Calu3 (cell line): ENCODE measurements at regions not wholly inside any gene's neighbourhood (a gene's known extent, or its start where the extent isn't known, plus 50 kb on each side); places are given as distances from the start of the nearest gene placed in this dataset.

Experiments
- BruUV-seq: library from RNA; stranded (reverse); fragments of 400-500 nt; replicated peaks from 2 replicates; lab custom pipeline; 2021; lab: Mats Ljungman, UMichigan
- CTCF ChIA-PET: fragments of 300-600 bp; sonication (Branson Sonifier 250); formaldehyde crosslinking; loops from one replicate; lab custom pipeline; 2022; ENCODE audit warnings: antibody characterized with exemption; lab: Charles Lee
- DNase-seq: peaks from one replicate; pipeline ENCODE4 v3.0.0; 2022
- H3K27ac Mint-ChIP-seq: one replicate; pipeline ENCODE4 v1.8.0; 2022; ENCODE audit warnings: mixed read lengths; ENCODE audit not compliant: unreplicated experiment
- H3K27me3 Mint-ChIP-seq: one replicate; pipeline ENCODE4 v1.8.0; 2022; ENCODE audit warnings: mixed read lengths; ENCODE audit not compliant: unreplicated experiment
- H3K36me3 Mint-ChIP-seq: one replicate; pipeline ENCODE4 v1.8.0; 2022; ENCODE audit warnings: mild to moderate bottlenecking, moderate library complexity, mixed read lengths; ENCODE audit not compliant: insufficient read depth, unreplicated experiment
- H3K4me1 Mint-ChIP-seq: one replicate; pipeline ENCODE4 v1.8.0; 2022; ENCODE audit warnings: mild to moderate bottlenecking, low read depth, mixed read lengths; ENCODE audit not compliant: unreplicated experiment
- H3K4me3 Mint-ChIP-seq: one replicate; pipeline ENCODE4 v1.8.0; 2022; ENCODE audit warnings: mild to moderate bottlenecking, low read depth, moderate library complexity, mixed read lengths; ENCODE audit not compliant: unreplicated experiment
- H3K9me3 Mint-ChIP-seq: one replicate; pipeline ENCODE4 v1.8.0; 2022; ENCODE audit warnings: low read depth, mixed read lengths; ENCODE audit not compliant: unreplicated experiment
- intact Hi-C: fragments of 100-400 bp; cut with micrococcal nuclease; formaldehyde crosslinking; loops from one replicate; pipeline ENCODE4 v1.10.0; 2022; ENCODE audit not compliant: unreplicated experiment
- TF ChIP-seq, protein P1 (sequence below): fragments of 200-600 bp; IDR thresholded peaks from one replicate; pipeline ENCODE4 v1.8.0; 2022; ENCODE audit warnings: antibody characterized with exemption; ENCODE audit not compliant: unreplicated experiment

- Mint-ChIP-seq H3K27me3 (no peaks in the 10 kb centered on the region), H3K4me3 (no peak overlapping the region), H3K36me3 (no peaks in the 10 kb centered on the region), H3K27ac (no peak overlapping the region), H3K9me3 (peaks cover 7% of the 10 kb centered on the region), H3K4me1 (no peaks in the 10 kb centered on the region)
- CTCF ChIA-PET = no interaction called here
- no peak for DNase-seq
- intact Hi-C loops = no loop called here
- no TSS peak for BruUV-seq
- TF ChIP-seq, protein P1, sequence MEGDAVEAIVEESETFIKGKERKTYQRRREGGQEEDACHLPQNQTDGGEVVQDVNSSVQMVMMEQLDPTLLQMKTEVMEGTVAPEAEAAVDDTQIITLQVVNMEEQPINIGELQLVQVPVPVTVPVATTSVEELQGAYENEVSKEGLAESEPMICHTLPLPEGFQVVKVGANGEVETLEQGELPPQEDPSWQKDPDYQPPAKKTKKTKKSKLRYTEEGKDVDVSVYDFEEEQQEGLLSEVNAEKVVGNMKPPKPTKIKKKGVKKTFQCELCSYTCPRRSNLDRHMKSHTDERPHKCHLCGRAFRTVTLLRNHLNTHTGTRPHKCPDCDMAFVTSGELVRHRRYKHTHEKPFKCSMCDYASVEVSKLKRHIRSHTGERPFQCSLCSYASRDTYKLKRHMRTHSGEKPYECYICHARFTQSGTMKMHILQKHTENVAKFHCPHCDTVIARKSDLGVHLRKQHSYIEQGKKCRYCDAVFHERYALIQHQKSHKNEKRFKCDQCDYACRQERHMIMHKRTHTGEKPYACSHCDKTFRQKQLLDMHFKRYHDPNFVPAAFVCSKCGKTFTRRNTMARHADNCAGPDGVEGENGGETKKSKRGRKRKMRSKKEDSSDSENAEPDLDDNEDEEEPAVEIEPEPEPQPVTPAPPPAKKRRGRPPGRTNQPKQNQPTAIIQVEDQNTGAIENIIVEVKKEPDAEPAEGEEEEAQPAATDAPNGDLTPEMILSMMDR = no peak
These were observed 471.5 kb downstream of the EIPR1 start for GRCh38 chr2:2906091-2906490.

DNA sequence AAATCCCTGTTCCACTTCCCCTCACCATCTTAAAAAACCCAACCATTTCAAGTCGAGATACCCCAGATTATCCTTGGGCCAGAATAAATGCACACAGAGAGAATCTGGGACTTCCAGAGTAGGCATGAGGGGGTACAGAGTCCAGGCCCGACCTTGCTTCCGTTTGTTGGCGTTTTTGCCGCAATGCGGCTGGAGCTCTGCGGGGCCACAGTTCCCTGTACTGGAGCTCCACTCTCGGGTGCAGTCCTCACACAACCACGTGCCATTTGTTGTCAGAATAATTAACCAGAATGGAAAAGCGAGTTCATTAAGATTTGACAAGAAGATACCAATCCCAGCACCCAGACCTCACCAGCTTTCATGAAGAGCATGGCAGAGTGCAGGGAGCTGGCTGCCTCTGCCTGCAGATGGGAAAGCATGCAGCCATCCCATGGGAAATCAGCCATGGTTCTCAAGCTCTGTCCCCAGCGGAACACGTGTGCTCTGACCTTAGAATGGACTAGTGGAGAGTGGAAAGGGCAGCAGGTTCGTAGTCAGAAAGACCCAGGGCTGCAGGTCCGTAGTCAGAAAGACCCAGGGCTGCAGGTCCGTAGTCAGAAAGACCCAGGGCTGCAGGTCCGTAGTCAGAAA, 472.8 kb downstream of the EIPR1 start:
- intact Hi-C loops = no loop called here
- DNase-seq = no peak
- Mint-ChIP-seq H3K4me3 (no peak overlapping the region), H3K27ac (no peak overlapping the region), H3K36me3 (no peaks in the 10 kb centered on the region), H3K9me3 (peaks cover 4% of the 10 kb centered on the region), H3K4me1 (no peaks in the 10 kb centered on the region), H3K27me3 (no peaks in the 10 kb centered on the region)
- no TSS peak for BruUV-seq
- TF ChIP-seq, protein P1 = no peak
- CTCF ChIA-PET = interaction anchor here (0.6 kb wide), 2 partner anchors 30 to 688 kb away, joined by 3 to 4 read pairs; no protein-coding TSS in a partner anchor

DNA sequence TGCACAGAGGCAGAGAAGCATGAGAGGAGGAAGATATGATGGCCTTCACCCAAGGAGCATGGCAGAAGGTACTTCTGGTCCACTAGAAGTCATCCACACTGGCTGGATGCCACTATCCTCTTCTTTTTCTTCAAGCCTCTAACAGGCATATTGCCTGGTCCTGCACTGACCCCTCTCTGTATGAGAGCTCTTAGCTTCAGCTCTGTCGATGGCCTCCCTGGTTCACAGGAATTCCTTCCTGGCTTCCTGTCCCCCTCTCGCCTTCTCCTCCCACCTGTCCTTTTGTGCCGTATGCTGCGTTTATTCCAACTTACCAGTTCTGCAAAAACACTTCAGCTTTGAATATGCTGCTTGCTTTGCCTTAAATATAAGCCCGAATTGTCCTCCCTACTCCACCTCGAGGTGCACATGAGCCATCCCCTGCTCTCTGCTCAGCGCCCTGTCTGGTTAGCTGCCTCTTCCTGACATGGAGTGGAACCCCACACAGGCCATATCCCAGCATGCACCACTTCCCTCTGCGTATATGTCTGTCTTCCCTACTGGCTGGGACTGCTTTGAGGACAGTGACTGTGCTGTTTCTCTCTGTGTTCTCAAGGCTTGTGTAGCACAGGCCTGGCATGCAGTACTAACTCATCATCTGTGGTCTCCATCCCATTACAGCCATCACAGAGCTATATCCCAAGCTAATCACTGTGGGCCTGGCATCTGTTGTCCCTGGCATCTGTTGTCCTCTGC, 474.9 kb downstream of the EIPR1 start:
- no peak overlapping the region for H3K27ac Mint-ChIP-seq
- BruUV-seq = no TSS peak
- no peaks in the 10 kb centered on the region for H3K4me1 Mint-ChIP-seq
- TF ChIP-seq, protein P1 = no peak
- DNase-seq = no peak
- CTCF ChIA-PET = no interaction called here
- H3K36me3 Mint-ChIP-seq = no peaks in the 10 kb centered on the region
- intact Hi-C loops = no loop called here
- H3K4me3 Mint-ChIP-seq = no peak overlapping the region
- no peaks in the 10 kb centered on the region for H3K9me3 Mint-ChIP-seq
- H3K27me3 Mint-ChIP-seq = no peaks in the 10 kb centered on the region

- DNase-seq = no peak
- intact Hi-C loops = no loop called here
- CTCF ChIA-PET = no interaction called here
- Mint-ChIP-seq H3K27me3 (no peaks in the 10 kb centered on the region), H3K36me3 (no peaks in the 10 kb centered on the region), H3K9me3 (peaks cover under 1% of the 10 kb centered on the region), H3K4me1 (no peaks in the 10 kb centered on the region), H3K4me3 (no peak overlapping the region), H3K27ac (no peak overlapping the region)
- TF ChIP-seq, protein P1 = no peak
- BruUV-seq = no TSS peak
These were observed 476.0 kb downstream of the EIPR1 start for GRCh38 chr2:2901384-2902345.
